Heart left ventricle (tissue), 13 donors: ENCODE measurements at regions not wholly inside any gene's neighbourhood (a gene's known extent, or its start where the extent isn't known, plus 50 kb on each side); places are given as distances from the start of the nearest gene placed in this dataset.

Source experiments
- POLR2A ChIP-seq, 2 donors: fragments of 450-650 bp; IDR thresholded peaks; one replicate each; pipeline ENCODE4 v1.6.1; 2017; ENCODE audit warnings: antibody characterized with exemption in 2 of 2, mild to moderate bottlenecking in 2 of 2, moderate library complexity in 2 of 2
- TF ChIP-seq, protein P1 (sequence below), 12 donors: fragments of 200-600 bp; sonication (generic) in 4 of 12; IDR thresholded peaks; one replicate each; pipeline versions ENCODE4 v1.5.0 to v1.8.0; 2018 to 2022; ENCODE audit warnings: antibody characterized with exemption in 12 of 12, mild to moderate bottlenecking in 5 of 12
- donor health status: ischemic (EF 13 %, LVEDD 7.1; RV severe dilation, severe dysfunction).
- donor health status: DM: no; HTN: yes; CAD: no.
- donor health status: DM: no; HTN: no; CAD: no.
- donor health status: ischemic (EF 25% LVEDD 6.9; RV normal size, moderate dysfunction).
- donor health status: ischemic (EF 25% LVEDD 5.7; RV mildly dilated, moderate dysfunction).
- donor health status: ischemic (EF 35%, LVEDD 5.7; RV mildly dilated, moderate dysfunction).
- donor health status: nonischemic (EF 11% LVEDD 7.7; RV severe dilation, severe dysfunction).
- donor health status: DM: yes; HTN: yes; CAD: no.
- donor health status: PGD.
- donor health status: ischemic (EF 29% LVEDD 5.4; RV normal size, mild dysfunction).
- donor health status: nonischemic (EF 23%, LVEDD 6.1; RV moderate dilation, normal function).

DNA sequence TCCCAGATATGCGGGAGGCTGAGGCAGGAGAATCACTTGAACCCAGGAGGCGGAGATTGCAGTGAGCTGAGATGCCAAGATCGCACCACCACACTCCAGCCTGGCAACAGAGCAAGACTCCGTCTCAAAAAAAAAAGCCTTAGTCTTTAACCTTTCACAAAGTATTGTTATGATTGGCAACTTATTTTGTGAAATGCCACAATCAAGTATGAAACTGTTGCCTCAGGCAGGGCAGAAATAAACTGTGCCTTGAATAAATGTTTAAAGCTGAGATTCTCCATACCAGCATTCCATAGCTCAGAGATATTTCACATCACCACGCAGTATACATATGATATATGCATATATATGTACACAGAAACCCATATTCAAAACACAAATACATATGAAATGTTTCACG, 120.1 kb upstream of the CCDC28A start:
- no peak for TF ChIP-seq POLR2A (IDR thresholded peaks at IDR 0.05)
- TF ChIP-seq, protein P1, sequence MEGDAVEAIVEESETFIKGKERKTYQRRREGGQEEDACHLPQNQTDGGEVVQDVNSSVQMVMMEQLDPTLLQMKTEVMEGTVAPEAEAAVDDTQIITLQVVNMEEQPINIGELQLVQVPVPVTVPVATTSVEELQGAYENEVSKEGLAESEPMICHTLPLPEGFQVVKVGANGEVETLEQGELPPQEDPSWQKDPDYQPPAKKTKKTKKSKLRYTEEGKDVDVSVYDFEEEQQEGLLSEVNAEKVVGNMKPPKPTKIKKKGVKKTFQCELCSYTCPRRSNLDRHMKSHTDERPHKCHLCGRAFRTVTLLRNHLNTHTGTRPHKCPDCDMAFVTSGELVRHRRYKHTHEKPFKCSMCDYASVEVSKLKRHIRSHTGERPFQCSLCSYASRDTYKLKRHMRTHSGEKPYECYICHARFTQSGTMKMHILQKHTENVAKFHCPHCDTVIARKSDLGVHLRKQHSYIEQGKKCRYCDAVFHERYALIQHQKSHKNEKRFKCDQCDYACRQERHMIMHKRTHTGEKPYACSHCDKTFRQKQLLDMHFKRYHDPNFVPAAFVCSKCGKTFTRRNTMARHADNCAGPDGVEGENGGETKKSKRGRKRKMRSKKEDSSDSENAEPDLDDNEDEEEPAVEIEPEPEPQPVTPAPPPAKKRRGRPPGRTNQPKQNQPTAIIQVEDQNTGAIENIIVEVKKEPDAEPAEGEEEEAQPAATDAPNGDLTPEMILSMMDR (IDR thresholded peaks at IDR 0.05) = no peak
